NCI-H82 treated with DMSO at 0.1 percent for 48 hours (cell line): ENCODE measurements at regions not wholly inside any gene's neighbourhood (a gene's known extent, or its start where the extent isn't known, plus 50 kb on each side); places are given as distances from the start of the nearest gene placed in this dataset.

Experiments used
- DNase-seq: peaks from one replicate; lab custom pipeline; 2025; ENCODE audit not compliant: unreplicated experiment; lab: John Stamatoyannopoulos, UW

DNA sequence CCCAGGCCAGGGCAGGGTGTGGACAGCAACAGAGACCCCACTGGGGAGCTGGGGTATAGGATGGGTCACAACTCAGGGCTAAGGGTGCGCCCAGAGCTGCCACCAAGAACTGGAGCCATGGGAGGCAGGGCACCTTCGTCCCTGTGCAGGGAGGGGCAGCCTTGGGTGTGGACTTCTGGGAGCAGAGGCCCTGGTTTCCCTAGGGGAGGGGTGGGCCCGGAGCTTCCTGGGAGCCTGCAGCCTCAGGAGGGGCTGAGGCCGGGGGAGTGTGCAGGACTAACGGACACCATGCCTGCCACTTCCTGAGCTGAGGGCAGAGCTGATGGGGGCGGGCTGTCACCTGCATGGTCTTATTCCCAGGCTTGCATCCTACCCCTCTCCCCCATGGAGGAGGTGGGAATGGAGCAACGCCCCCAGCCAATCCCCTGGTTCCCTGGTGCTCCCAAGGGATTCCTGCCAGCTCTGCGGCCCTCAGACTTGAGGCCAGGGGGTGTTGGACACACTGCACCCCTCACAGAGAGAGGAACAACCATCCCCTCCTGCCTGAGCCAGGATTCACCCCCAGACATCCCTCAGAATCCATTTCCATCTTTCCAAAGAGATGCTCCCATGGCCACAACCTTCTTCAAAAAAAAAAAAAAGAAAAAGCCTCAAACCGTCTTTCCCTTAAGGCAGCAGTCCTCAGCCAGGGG is 225.7 kb downstream of the CTTN start:
- DNase-seq, result no peak

DNA sequence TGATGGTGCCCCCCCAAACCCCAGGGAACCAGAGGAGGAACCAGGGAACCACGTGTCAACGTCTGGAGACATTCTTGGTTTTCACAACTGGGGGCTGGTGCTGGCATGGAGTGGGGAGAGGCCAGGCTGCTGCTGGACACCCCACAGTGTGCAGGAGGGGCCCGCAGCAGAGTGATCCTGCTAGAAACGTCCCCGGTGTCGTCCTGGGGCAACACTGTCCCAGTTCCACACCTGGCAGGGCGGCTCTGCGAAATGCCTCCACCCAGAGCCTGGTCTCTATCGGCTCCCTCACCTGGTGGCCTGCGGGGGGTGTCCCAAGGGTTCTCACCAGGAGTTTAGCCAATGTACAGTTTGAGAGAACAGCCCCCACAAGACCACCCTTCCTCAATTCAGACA is 226.3 kb downstream of the CTTN start:
- no peak for DNase-seq

DNA sequence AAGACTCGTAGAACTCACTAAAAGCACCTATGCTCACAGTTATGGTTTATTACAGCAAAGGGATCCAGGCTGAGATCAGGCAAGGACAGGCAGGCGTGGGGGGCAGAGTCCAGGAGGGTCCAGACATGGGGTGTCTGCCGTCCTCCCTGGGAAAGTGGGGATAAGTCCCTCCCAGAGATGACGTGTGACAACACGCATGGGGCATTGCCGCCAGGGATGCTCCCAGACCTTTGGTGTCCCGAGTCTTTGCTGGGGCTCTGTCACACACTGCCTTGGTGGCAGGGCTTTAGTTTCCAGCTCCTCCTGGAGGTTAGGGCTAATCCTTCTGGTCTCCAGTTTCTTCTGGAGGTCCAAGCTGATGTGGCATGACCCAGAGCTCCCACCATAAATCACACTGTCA is 226.7 kb downstream of the CTTN start:
- no peak for DNase-seq

DNA sequence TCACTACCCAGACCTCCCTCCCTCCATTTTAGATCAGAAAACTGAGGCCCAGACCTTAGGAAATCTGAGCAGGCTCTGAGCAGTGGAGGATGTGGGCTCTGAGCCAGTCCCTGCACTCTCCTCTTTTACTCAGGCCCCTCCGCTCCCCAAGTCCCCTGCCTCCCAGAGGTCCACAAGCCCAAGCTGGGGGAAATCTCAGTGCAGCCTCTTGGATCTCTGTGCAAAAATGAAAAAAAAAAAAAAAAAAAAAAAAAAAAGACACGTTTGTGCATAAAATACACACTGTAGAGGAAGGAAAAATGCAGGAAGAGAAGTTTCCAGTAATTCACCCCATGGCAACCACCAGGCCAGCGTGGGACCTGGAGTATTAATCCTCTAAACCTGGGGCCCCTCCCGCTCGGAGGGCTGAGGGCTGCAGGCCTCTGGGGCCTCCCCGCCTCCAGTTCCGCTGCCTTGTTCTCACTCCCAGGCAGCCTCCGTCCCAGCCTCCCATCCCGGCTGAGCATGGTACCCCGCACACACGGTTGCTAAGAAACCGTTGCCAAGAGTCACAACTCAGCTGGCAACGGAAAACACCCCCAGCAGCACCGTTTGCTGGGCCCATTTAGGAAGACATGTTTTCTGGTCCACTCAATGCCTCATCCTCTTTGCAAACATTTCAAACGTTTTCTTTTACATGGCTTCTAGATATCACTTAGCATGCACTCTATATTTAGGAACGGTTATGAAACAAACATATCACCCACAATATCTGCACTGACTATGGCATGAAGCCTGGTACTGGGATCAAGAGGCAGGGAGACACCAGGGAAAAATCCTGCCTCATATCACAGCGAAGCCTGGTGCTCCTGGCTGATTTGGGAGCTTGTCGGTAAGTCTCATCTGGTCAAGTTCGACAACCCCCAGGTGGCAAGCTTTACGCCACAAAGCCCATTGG is 227.5 kb downstream of the CTTN start:
- no peak for DNase-seq

DNA sequence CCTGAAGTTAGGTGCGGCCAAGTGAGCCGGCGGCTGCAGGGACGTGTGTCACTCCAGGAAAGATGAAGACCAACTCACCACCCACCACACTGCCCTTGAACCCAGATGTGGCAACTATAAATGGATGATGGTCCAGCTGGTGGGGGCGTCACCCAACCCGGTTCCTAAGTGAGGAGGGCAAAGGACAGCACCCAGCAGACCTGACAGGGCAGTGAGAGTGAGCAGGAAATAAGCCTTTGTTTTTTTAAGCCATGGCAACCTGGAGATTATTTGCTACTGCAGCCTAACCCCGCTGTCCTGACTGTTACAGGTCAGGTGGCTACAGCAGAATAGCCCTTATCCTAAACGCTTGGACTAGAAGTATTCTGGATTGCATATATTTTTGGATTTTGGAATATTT is 228.9 kb downstream of the CTTN start:
- no peak for DNase-seq

DNA sequence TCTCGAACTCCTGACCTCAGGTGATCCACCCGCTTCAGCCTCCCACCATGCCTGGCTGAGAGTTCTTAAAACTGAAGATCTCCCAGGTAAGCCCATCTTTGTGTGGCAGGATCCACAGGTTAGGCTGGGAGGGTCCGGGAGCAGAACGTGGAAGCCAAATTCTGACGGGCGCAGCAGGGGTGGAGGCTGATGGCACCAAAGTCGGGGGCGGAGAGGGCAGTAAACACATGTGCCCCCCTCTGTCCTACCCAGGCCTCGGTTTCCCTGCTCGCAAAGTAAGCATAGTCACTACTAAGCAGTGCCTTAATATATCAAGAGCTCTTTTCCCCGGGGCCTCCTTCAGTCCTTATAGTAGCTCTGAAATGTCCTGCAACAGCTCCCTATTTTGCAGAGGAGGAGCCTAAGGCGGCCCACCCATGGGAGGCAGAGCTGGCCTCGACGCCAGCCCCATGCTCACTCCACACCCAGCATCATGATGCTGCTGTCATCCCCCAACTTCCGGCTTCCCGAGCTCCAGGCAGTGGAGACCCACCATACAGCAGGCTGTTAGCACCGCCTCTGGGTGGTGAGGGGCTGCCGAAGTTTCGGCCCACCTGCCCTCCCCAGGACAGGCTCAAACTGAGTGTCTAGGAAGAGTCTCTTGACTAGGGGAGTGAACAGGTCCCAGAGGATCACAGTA is 230.0 kb downstream of the CTTN start:
- no peak for DNase-seq

DNA sequence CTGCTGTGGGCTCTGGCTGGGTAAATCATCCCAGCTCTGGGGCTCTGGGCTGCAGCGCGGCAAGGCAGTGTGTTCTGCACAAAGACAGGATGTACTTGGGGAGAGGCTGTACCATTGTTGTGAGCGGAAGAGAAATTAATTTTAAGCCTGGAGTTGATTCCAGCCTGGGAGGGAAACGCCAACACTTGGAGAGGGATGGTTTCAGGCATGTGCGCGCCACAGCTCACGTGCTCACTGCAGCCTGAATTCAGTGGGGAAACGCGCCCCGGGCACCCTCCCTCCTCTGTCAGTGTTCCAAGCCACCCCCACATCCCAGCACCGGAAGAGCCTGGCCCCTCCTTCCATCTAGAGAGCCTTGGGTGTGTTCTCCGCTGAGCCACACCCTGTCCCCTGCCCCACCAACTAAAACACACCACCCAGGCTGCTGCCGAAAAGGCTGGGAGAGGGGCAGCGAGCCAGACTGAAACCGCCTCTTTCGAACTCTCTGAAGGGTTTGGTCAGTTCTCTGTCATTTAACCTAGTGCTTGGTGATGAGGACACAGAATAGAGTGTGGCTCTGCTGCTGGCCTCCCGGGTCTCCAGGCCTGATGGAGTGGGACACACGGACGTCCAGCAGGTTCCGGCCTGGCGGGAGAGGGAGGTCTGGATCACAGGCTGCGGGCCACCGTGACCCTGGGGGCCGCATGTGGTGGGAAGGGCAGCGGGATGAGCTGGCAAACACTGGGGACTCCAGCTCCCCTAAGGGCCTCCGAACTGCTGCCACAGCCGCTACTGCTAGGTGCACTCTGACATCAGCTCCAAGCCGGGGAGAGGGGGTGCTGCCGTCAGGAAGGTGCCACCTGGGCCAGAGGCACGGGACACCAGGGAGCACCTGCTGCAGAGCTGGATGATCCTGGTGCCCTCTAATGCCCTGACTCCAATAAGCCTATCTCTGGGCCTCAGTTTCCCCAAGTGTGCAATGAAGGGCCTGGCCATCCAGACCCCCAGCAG is 230.8 kb downstream of the CTTN start:
- no peak for DNase-seq

DNA sequence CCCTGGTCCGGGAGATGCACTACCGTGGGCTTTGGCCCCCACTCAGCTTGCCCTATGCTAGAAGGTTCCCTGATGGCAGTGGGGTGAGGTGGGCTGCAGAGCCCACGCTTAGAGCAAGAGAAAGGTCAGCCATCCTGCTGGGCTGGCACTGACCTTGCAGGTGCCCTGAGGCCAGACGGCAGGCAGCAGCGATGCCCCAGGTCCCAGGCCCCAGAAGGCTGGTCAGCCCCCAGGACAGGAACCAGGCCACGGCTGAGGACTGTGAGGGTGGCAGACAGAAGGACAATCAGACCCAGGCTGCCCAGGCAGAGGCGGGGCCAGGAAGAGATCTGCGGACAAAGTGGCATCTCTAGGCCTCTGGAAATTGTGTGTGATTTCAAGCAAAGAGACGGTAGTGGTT is 231.7 kb downstream of the CTTN start:
- no peak for DNase-seq

DNA sequence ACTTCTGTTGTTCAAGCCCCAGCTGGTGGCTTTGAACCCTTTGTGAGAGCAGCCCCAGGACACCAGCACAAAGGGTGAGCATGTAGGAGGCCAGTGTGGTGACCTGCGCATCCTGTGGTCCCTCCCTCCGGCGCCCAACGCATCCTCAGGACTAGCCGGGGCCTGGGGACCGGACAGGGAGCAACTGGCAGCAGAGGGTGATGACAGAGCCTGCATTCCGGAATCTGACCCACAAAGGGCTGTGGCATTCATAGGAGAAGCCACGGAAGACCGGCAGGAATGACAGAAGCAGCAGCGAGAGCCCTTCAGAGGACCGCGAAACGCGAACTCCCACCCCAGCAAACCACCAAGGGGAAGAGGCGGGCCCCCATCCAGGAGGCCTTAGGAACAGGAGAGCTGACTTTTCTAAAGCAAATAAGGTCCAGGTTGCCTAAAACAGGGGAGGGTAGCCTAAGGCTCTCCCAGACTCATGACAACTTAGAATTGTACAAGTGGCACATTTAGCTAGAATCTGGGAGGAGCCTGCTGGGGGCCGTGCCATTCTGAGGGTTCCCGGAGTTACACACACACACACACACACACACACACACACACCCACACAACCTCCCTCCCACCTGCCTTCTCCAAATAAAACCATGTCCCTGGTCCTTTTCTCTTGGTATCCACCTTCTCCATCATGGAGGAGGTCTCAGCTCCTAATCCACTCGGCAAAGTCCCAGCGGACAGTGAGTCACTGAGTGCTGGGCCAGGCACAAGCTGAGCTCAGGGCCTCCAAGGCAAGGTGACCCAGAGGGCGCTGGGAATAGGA is 232.7 kb downstream of the CTTN start:
- peak; percentile 65 for DNase-seq

DNA sequence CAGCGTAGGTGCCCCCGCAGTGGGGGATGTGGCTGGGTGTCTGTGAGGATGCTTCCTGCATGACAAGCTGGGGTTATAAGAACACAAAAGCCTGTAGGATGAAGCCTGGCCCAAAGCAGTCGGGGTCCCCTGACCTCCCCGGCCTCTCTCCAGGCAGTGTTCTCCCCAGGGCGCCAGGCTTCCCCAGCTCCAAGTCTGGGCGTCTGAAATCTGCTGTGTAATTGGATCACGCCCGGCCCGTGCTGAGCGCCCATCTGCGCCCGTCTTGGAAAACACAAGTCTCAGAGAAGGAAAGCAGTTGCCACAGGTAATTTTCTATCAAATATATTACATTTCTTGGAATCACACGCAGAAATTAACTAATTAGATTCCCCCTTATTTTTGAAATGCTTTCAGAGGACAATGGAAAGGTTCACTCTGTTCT is 233.3 kb downstream of the CTTN start:
- DNase-seq, result peak; percentile 73

DNA sequence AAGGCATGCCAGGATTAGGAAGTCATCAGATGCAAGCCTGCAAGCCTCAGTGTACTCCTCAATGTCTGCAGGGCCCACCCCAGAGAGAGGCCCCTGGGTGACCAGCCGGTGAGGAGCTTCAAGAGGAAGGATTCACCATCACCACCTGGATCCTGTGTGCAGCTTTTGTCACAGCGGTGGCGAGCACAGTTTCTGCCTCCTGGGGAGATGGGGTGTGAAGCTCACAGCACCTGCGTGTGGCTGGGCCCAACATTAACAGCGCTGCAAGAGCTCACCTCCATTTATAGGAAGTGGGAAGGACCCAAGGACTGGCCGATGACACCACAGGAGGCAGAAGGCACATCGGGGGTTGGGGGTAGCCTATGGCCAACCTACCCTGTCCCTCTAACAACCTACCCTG is 235.3 kb downstream of the CTTN start:
- no peak for DNase-seq

DNA sequence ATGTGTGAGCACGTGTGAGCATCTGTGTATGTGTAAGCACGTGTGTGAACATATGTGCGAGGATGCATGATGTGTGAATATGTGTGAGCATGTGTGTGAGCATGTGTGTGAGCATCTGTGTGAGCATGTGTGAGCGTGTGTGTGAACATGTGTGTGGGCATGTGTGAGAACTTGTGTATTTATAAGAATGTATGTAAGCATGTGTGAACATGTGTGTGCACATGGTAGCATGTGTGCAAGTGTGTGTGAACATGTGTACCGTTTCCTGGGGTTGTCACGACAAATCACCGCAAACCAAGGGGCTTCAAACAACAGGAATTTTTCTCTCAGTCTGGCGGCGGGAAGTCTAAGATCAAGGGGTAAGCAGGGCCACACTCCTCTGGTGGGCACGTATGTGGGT is 238.3 kb downstream of the CTTN start:
- DNase-seq, result no peak

DNA sequence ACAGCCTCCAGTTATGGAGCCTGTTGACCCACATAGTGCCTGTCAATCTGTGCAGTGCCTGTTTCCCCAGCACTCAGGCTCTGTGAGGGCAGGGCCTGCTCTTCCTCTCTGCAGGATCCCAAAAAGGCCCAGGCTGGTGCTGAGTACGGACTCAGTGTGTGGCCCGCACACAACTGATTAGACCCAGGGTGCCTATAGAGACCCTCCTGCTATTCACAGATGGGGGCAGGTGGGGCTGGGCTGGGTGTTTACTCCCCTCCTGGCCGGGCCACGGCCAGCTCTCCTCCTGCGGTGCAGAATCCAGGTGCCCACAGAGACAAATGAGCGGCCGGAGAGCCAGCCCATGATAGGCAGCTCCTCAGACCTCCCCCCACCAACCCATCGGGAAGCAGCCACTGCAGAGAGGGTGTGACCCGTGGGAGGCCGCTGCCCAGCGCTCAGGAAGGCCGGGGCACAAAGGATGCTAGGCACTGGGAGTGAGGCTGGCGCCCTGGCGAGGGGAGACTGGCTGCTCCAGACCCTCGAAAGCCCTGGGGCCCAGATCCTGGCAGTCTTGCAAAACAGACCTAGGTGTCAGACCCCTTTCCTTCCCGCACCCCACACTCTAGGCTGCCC is 239.0 kb downstream of the CTTN start:
- no peak for DNase-seq

DNA sequence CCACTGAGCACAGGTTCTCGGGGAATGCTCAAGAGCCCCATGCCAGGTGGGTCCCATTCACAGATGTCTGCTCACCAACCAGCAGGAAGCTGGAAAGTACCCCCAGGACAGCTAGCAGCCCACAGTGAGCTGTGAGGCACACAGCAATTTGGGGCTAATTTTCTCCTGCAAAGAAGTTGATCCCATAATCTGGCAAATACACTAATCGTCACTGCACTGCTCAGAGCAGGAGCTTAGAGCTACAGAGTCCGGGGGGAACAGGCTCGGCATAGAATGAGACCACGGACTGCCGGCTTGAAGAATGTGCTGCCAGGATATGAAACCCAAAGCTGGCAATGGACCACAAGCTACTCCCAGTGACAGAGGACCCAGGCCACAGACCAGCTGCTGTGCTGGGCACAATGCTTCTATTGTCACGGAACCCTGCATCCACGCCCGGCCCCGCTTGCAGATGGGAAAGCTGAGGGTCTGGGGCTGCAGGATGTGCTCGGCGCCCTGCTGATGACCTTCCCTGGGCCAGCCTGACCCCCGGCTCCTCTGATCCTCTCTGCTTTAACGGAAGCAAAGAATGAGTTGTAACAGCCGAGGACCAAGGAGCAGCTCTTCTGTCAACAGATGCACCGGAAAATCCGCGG is 239.7 kb downstream of the CTTN start:
- peak; percentile 56 for DNase-seq

DNA sequence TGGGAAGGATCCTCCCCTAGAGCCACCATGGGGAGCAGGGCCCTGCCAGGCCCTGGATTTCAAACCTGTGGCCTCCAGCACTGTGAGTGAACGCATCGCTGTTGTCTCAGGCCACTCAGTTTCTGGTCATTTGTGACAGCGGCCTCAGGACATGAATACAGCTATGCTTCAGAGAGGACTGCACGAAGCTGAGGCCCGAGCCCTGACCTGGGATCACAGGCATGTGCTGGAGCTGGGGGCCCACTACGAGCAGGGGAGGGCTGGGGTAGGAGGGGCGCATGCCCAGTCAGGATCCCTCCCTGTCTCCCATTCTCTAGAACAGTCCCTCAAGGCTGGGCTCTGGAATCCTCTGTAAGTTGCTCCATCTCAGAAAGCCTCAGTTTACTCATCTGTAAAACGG is 242.1 kb downstream of the CTTN start:
- DNase-seq, result no peak

DNA sequence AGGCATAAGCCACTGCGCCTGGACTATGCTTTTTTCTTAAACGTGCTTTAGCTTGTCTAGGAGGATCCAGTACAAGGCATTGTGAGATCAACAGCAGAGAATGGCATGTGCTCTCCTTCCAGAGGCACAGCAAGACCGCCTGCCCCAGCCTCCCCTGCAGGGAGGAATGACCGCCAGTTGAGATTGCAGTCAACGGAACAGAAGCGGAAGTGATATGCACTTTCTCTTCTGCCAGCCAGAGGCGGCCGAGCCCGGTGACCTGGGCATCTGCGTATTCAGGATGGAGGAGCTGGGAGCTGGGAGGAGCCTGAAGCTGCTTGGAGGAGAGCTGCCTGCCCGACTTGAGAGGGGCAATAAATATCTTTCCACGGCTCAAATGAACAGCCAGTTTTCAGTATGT is 243.0 kb downstream of the CTTN start:
- DNase-seq, result no peak

DNA sequence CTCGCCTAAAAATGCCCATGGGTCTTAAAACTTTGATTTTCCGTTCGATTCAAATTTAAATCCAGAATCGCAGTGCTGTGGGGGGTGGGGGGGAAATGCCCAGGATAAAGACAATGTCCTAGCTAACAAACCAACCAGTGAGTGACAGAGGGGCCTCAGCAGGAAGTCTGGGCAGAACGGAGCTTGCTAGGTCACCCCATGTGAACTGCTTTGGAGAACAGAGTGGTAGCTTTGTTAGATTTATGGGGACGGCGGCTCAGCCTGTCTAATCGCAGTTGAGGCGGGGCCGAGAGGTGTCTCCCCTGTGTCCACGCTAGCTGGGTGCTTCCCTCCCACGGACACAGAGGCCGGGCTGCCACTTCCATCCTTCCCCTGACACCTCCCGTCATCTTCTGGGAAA is 243.9 kb downstream of the CTTN start:
- no peak for DNase-seq

DNA sequence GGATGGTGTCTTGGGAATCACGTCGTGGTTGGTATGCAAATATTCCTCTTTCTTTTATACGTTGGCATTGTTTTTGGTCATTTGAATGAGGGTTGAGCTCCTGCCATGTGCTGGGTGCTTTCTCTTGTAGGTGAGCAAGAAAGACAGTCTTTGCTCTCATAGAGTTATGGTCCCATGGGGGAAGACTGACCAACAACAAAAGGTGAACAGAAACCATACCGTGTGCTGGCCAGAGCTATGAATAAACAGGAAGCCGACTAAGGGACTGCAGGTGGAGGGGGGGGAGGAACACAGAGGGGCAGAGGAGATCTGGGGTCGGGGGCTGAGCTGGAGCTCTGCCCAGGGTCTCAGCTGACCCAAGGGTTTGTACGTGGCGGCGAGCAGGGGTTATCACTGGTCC is 245.3 kb downstream of the CTTN start:
- no peak for DNase-seq
